Ishikawa (cell line): ENCODE measurements at regions not wholly inside any gene's neighbourhood (a gene's known extent, or its start where the extent isn't known, plus 50 kb on each side); places are given as distances from the start of the nearest gene placed in this dataset.

Experiments
- CEBPB ChIP-seq: IDR thresholded peaks from 2 replicates; pipeline ENCODE4 v1.6.1; 2012
- CREB1 ChIP-seq: IDR thresholded peaks from 2 replicates; pipeline ENCODE4 v1.6.1; 2012; ENCODE audit warnings: low read depth
- EGR1 ChIP-seq: IDR thresholded peaks from 2 replicates; pipeline ENCODE4 v1.6.1; 2012
- EP300 ChIP-seq: IDR thresholded peaks from 2 replicates; pipeline ENCODE4 v1.6.1; 2012; ENCODE audit warnings: borderline replicate concordance
- FOXM1 ChIP-seq: IDR thresholded peaks from 2 replicates; pipeline ENCODE4 v1.6.1; 2012; ENCODE audit warnings: low read depth, borderline replicate concordance
- MAX ChIP-seq: IDR thresholded peaks from 2 replicates; pipeline ENCODE4 v1.6.1; 2012
- NFIC ChIP-seq: IDR thresholded peaks from 2 replicates; pipeline ENCODE4 v1.6.1; 2012
- RAD21 ChIP-seq: IDR thresholded peaks from 2 replicates; pipeline ENCODE4 v1.6.1; 2012; ENCODE audit warnings: low read depth
- REST ChIP-seq: IDR thresholded peaks from 2 replicates; pipeline ENCODE4 v1.6.1; 2012; ENCODE audit warnings: low read depth, mild to moderate bottlenecking
- TAF1 ChIP-seq: IDR thresholded peaks from 2 replicates; pipeline ENCODE4 v1.6.1; 2012; ENCODE audit warnings: low read depth, mild to moderate bottlenecking
- TCF12 ChIP-seq: IDR thresholded peaks from 2 replicates; pipeline ENCODE4 v1.6.1; 2012; ENCODE audit warnings: low read depth
- TEAD4 ChIP-seq: IDR thresholded peaks from 2 replicates; pipeline ENCODE4 v1.6.1; 2012
- YY1 ChIP-seq: IDR thresholded peaks from 2 replicates; pipeline ENCODE4 v1.6.1; 2012; ENCODE audit warnings: low read depth
- ZBTB7A ChIP-seq: IDR thresholded peaks from 2 replicates; pipeline ENCODE4 v1.6.1; 2012; ENCODE audit warnings: low read depth
- TF ChIP-seq, protein P1 (sequence below): IDR thresholded peaks from 2 replicates; pipeline ENCODE4 v1.6.1; 2012

DNA sequence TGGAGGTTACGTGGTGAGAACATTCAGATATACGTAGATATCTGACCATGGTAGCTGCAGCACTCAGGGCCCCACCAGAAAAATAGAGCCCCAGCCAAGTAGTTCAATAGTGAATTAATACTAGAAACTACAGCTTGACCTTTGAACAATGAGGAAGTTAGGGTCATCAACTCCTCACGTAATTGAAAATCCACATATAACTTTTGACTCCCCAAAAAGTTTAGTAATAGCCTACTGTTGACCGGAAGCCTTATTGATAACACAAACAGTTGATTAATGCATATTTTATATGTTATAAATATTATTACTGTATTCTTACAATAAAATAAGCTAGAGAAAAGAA lies 117.9 kb downstream of the SNX5 start:
- TF ChIP-seq EP300: no peak
- no peak for TF ChIP-seq NFIC
- no peak for TF ChIP-seq RAD21
- no peak for TF ChIP-seq TAF1
- no peak for TF ChIP-seq CEBPB
- TF ChIP-seq CREB1: no peak
- TF ChIP-seq, protein P1, sequence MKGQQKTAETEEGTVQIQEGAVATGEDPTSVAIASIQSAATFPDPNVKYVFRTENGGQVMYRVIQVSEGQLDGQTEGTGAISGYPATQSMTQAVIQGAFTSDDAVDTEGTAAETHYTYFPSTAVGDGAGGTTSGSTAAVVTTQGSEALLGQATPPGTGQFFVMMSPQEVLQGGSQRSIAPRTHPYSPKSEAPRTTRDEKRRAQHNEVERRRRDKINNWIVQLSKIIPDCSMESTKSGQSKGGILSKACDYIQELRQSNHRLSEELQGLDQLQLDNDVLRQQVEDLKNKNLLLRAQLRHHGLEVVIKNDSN: no peak

DNA sequence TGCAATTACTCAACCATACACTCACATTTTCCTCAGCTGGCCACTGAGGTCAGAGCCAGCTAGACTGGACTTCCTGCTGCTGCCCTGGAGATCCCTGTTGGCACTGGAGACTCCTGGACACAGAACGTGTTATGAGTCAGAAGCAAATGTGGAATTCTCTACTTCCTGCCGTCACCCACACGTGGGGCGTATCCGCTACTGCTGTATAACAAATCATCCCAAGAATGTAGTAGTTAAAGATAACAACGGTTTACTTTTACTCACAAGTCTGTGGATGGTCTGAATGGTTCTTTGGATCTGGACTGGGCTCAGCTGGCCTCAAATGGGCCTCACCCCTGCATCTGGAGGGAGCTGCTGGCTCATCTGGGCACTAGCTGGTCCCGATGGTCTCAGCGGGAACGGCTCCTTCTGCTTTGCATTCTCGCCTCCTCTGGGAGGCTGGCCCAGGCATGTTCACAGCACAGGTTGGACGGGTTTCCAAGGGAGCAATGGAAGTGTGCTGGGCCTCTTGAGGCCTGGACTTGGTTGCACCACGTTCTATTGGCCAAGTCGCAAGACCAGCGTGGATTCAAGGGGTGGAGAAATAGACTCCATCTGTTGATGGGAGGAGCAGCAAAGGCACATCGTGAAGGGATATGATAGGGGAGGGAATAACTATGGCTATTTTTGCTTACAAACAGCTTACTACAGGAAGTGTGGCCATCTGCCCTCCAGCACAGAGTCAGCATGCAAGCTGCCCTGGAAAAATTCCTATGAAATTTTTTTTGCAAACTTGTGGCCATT lies 118.5 kb downstream of the SNX5 start:
- TF ChIP-seq CEBPB (no peak), MAX (0 out of 2 replicates have a peak, but pooled peaks have one; percentile 18)

- TF ChIP-seq MAX (no peak), NFIC (no peak), EP300 (no peak), TAF1 (no peak), RAD21 (no peak), ZBTB7A (no peak), REST (no peak), CREB1 (no peak), CEBPB (no peak), TEAD4 (no peak), TCF12 (no peak), YY1 (no peak), FOXM1 (no peak), EGR1 (no peak)
- TF ChIP-seq, protein P1: no peak
These were observed 119.3 kb downstream of the SNX5 start for GRCh38 chr20:17849138-17849900.

- TF ChIP-seq FOXM1: no peak
- TF ChIP-seq, protein P1: no peak
- TF ChIP-seq REST: no peak
- TF ChIP-seq TAF1: no peak
These were observed 120.1 kb downstream of the SNX5 start for GRCh38 chr20:17848249-17849048.
